Osteocyte (in vitro differentiated cells): ENCODE measurements at regions not wholly inside any gene's neighbourhood (a gene's known extent, or its start where the extent isn't known, plus 50 kb on each side); places are given as distances from the start of the nearest gene placed in this dataset.

Experiments used
- DNase-seq: peaks from one replicate; pipeline ENCODE4 v3.0.0; 2021; ENCODE audit warnings: mixed read lengths; ENCODE audit not compliant: unreplicated experiment; ENCODE audit errors: extremely low spot score
- H3K27ac Mint-ChIP-seq: one replicate; pipeline ENCODE4 v1.8.0; 2021; ENCODE audit warnings: mild to moderate bottlenecking, mixed read lengths; ENCODE audit not compliant: unreplicated experiment
- H3K27me3 Mint-ChIP-seq: one replicate; pipeline ENCODE4 v1.8.0; 2021; ENCODE audit warnings: mixed read lengths; ENCODE audit not compliant: unreplicated experiment
- H3K36me3 Mint-ChIP-seq: one replicate; pipeline ENCODE4 v1.8.0; 2021; ENCODE audit warnings: mixed read lengths; ENCODE audit not compliant: unreplicated experiment
- H3K4me1 Mint-ChIP-seq: one replicate; pipeline ENCODE4 v1.8.0; 2021; ENCODE audit warnings: mixed read lengths; ENCODE audit not compliant: unreplicated experiment
- H3K4me3 Mint-ChIP-seq: one replicate; pipeline ENCODE4 v1.8.0; 2021; ENCODE audit warnings: mild to moderate bottlenecking, moderate library complexity, mixed read lengths; ENCODE audit not compliant: unreplicated experiment
- H3K9me3 Mint-ChIP-seq: one replicate; pipeline ENCODE4 v1.8.0; 2021; ENCODE audit warnings: mixed read lengths; ENCODE audit not compliant: unreplicated experiment
- CTCF ChIP-seq: fragments of 200-600 bp; sonication (generic); IDR thresholded peaks from 2 replicates; pipeline ENCODE4 v1.5.0; 2021; ENCODE audit warnings: antibody characterized with exemption, mild to moderate bottlenecking, moderate library complexity

GRCh38 chr16:5349670-5350517 lies 252.3 kb upstream of the EEF2KMT start:
- no peaks in the 10 kb centered on the region for H3K36me3 Mint-ChIP-seq
- no peak overlapping the region for H3K4me3 Mint-ChIP-seq
- no peaks in the 10 kb centered on the region for H3K4me1 Mint-ChIP-seq
- TF ChIP-seq CTCF, result no peak
- H3K27ac Mint-ChIP-seq, result no peak overlapping the region
- no peaks in the 10 kb centered on the region for H3K27me3 Mint-ChIP-seq
- H3K9me3 Mint-ChIP-seq, result peaks cover 27% of the 10 kb centered on the region
- no peak for DNase-seq

GRCh38 chr16:5349101-5349500 lies 251.5 kb upstream of the EEF2KMT start:
- Mint-ChIP-seq H3K27ac (no peak overlapping the region), H3K4me1 (no peaks in the 10 kb centered on the region), H3K4me3 (no peak overlapping the region), H3K9me3 (peaks cover 22% of the 10 kb centered on the region), H3K36me3 (no peaks in the 10 kb centered on the region), H3K27me3 (no peaks in the 10 kb centered on the region)
- DNase-seq, result no peak
- no peak for TF ChIP-seq CTCF

GRCh38 chr16:5347561-5347960 lies 250.0 kb upstream of the EEF2KMT start:
- Mint-ChIP-seq H3K27ac (no peak overlapping the region), H3K9me3 (peaks cover 24% of the 10 kb centered on the region), H3K4me3 (no peak overlapping the region), H3K4me1 (no peaks in the 10 kb centered on the region), H3K36me3 (no peaks in the 10 kb centered on the region), H3K27me3 (no peaks in the 10 kb centered on the region)
- DNase-seq, result no peak
- no peak for TF ChIP-seq CTCF

- TF ChIP-seq CTCF, result no peak
- no peak overlapping the region for H3K27ac Mint-ChIP-seq
- H3K4me1 Mint-ChIP-seq, result no peaks in the 10 kb centered on the region
- no peaks in the 10 kb centered on the region for H3K27me3 Mint-ChIP-seq
- H3K4me3 Mint-ChIP-seq, result no peak overlapping the region
- H3K9me3 Mint-ChIP-seq, result peaks cover 35% of the 10 kb centered on the region
- no peaks in the 10 kb centered on the region for H3K36me3 Mint-ChIP-seq
- DNase-seq, result no peak
These were observed 239.3 kb upstream of the EEF2KMT start for GRCh38 chr16:5336941-5337340.

GRCh38 chr16:5333991-5334390 lies 236.4 kb upstream of the EEF2KMT start:
- no peaks in the 10 kb centered on the region for H3K4me1 Mint-ChIP-seq
- peaks cover 20% of the 10 kb centered on the region for H3K9me3 Mint-ChIP-seq
- H3K27ac Mint-ChIP-seq, result no peak overlapping the region
- no peak overlapping the region for H3K4me3 Mint-ChIP-seq
- no peak for DNase-seq
- TF ChIP-seq CTCF, result no peak
- peaks cover 1% of the 10 kb centered on the region for H3K36me3 Mint-ChIP-seq
- H3K27me3 Mint-ChIP-seq, result no peaks in the 10 kb centered on the region
